ENCODE measurements at regions not wholly inside any gene's neighbourhood (a gene's known extent, or its start where the extent isn't known, plus 50 kb on each side); places are given as distances from the start of the nearest gene placed in this dataset.

DNA sequence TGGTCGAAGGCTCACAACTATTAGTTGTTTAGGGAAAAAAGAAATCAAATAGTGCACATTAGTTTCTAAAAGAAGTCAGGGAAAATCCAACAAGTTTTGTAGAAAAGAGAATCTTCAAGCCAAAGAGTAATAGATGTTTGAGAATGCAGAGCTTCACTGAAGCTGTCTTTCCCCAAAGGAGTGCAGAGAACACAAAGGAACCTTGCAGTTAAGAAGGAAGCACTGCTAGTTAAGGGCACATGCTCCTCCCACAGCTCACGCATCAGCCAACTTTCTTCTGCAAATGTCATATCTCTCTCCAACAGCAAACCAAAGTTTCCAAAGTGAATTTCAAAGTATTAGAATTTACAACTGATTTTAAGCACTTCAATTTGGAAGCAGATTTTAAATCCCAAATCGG is 116.4 kb upstream of the FST start:
- TF ChIP-seq, protein P1, sequence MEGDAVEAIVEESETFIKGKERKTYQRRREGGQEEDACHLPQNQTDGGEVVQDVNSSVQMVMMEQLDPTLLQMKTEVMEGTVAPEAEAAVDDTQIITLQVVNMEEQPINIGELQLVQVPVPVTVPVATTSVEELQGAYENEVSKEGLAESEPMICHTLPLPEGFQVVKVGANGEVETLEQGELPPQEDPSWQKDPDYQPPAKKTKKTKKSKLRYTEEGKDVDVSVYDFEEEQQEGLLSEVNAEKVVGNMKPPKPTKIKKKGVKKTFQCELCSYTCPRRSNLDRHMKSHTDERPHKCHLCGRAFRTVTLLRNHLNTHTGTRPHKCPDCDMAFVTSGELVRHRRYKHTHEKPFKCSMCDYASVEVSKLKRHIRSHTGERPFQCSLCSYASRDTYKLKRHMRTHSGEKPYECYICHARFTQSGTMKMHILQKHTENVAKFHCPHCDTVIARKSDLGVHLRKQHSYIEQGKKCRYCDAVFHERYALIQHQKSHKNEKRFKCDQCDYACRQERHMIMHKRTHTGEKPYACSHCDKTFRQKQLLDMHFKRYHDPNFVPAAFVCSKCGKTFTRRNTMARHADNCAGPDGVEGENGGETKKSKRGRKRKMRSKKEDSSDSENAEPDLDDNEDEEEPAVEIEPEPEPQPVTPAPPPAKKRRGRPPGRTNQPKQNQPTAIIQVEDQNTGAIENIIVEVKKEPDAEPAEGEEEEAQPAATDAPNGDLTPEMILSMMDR (IDR thresholded peaks at IDR 0.05) = no peak
- TF ChIP-seq EZH2 (IDR thresholded peaks at IDR 0.05; ENCODE audit: borderline replicate concordance, insufficient read depth, low read depth, low read length, poor library complexity, severe bottlenecking) = no peak
- Mint-ChIP-seq H3K4me3 (no peak overlapping the region), H3K9me3 (ENCODE audit: insufficient read depth) (no peaks in the 10 kb centered on the region), H3K27ac (no peak overlapping the region), H3K27me3 (no peaks in the 10 kb centered on the region), H3K4me1 (no peaks in the 10 kb centered on the region)
- POLR2A ChIA-PET = no interaction called here
- Histone ChIP-seq H3K4me1 (ENCODE audit: control insufficient read depth in 2 of 2, insufficient read depth in 2 of 2, low read length in 2 of 2) (no peaks in the 10 kb centered on the region), H3K27ac (ENCODE audit: low read length in 2 of 2) (no peak overlapping the region), H3K79me2 (ENCODE audit: control insufficient read depth, insufficient read depth, low read length) (no peaks in the 10 kb centered on the region), H2AFZ (ENCODE audit: insufficient read depth, low read depth, low read length, poor library complexity, severe bottlenecking) (no peak overlapping the region), H3K36me3 (replicated peaks in 1 of 2; ENCODE audit: control extremely low read depth in 1 of 2, control insufficient read depth in 1 of 2, extremely low read depth in 1 of 2, insufficient read depth in 2 of 2, low read length in 1 of 2) (no peaks in the 10 kb centered on the region), H4K20me1 (ENCODE audit: control insufficient read depth, insufficient read depth, low read length, poor library complexity, severe bottlenecking) (no peaks in the 10 kb centered on the region), H3K27me3 (replicated peaks in 1 of 4; ENCODE audit: control extremely low read depth in 1 of 4, control insufficient read depth in 3 of 4, insufficient read depth in 4 of 4, low read length in 3 of 4) (no peaks in the 10 kb centered on the region), H3K9ac (ENCODE audit: low read length) (no peak overlapping the region), H3K4me2 (replicated peaks; ENCODE audit: low read depth, low read length, poor library complexity, severe bottlenecking) (no peak overlapping the region), H3K4me3 (ENCODE audit: control extremely low read depth in 1 of 5, extremely low read depth in 1 of 5, insufficient read depth in 1 of 5, low read depth in 2 of 5, low read length in 4 of 5) (no peak overlapping the region), H3K9me3 (ENCODE audit: control extremely low read depth in 1 of 3, control insufficient read depth in 2 of 3, insufficient read depth in 1 of 3, low read length in 2 of 3) (no peaks in the 10 kb centered on the region)
- intact Hi-C loops (cut with micrococcal nuclease) = no loop called here
- ATAC-seq (ENCODE audit: low read depth) (no peak), DNase-seq (no peak)
- CTCF ChIA-PET = no interaction called here
- no CpG with 5 or more reads among the region's 3 CpGs for WGBS (ENCODE audit: insufficient coverage)

DNA sequence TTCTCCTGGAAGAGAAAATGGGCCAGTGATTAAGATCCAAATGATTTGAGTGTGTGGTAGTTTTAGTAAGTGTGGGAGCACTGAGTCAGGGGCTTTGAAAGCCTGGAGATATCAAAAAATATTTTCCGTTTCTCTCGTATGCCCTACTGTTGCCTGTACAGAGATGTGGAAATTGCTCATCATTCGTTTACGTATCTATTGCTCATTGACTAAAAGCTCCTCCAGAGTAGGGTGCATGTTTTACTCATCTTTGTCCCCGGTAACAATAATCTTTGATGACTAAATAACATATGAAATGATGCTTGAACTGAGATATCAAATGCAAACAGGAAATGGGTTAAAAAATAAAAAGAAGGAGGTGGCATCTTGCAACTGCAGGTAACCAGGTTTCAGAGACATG is 114.2 kb upstream of the FST start:
- Histone ChIP-seq H3K79me2 (ENCODE audit: control insufficient read depth, insufficient read depth, low read length) (no peaks in the 10 kb centered on the region), H3K4me1 (ENCODE audit: control insufficient read depth in 2 of 2, insufficient read depth in 2 of 2, low read length in 2 of 2) (no peaks in the 10 kb centered on the region), H4K20me1 (ENCODE audit: control insufficient read depth, insufficient read depth, low read length, poor library complexity, severe bottlenecking) (no peaks in the 10 kb centered on the region), H3K36me3 (replicated peaks in 1 of 2; ENCODE audit: control extremely low read depth in 1 of 2, control insufficient read depth in 1 of 2, extremely low read depth in 1 of 2, insufficient read depth in 2 of 2, low read length in 1 of 2) (no peaks in the 10 kb centered on the region), H3K9me3 (ENCODE audit: control extremely low read depth in 1 of 3, control insufficient read depth in 2 of 3, insufficient read depth in 1 of 3, low read length in 2 of 3) (no peaks in the 10 kb centered on the region), H3K9ac (ENCODE audit: low read length) (no peak overlapping the region), H2AFZ (ENCODE audit: insufficient read depth, low read depth, low read length, poor library complexity, severe bottlenecking) (no peak overlapping the region), H3K27me3 (replicated peaks in 1 of 4; ENCODE audit: control extremely low read depth in 1 of 4, control insufficient read depth in 3 of 4, insufficient read depth in 4 of 4, low read length in 3 of 4) (no peaks in the 10 kb centered on the region), H3K4me3 (ENCODE audit: control extremely low read depth in 1 of 5, extremely low read depth in 1 of 5, insufficient read depth in 1 of 5, low read depth in 2 of 5, low read length in 4 of 5) (no peak overlapping the region), H3K27ac (ENCODE audit: low read length in 2 of 2) (no peak overlapping the region), H3K4me2 (replicated peaks; ENCODE audit: low read depth, low read length, poor library complexity, severe bottlenecking) (no peak overlapping the region)
- Mint-ChIP-seq H3K4me3 (no peak overlapping the region), H3K9me3 (ENCODE audit: insufficient read depth) (no peaks in the 10 kb centered on the region), H3K27me3 (peaks cover 3% of the 10 kb centered on the region), H3K27ac (no peak overlapping the region), H3K4me1 (no peaks in the 10 kb centered on the region)
- intact Hi-C loops (cut with micrococcal nuclease) = no loop called here
- TF ChIP-seq, protein P1 (IDR thresholded peaks at IDR 0.05) = no peak
- TF ChIP-seq EZH2 (IDR thresholded peaks at IDR 0.05; ENCODE audit: borderline replicate concordance, insufficient read depth, low read depth, low read length, poor library complexity, severe bottlenecking) = no peak
- 85% methylated on average over 2 of the region's 5 CpGs for WGBS (ENCODE audit: insufficient coverage)
- no peak for DNase-seq
- ATAC-seq (ENCODE audit: low read depth) = no peak
- ChIA-PET CTCF (no interaction called here), POLR2A (no interaction called here)

All from B cell (primary cell).